GM18517 (cell line): ENCODE measurements at regions not wholly inside any gene's neighbourhood (a gene's known extent, or its start where the extent isn't known, plus 50 kb on each side); places are given as distances from the start of the nearest gene placed in this dataset.
A peak's percentile ranks its signal among the peaks of the same experiment; 100 is the strongest.
"Not testable (repeated sequence)": the region's sequence is repeated elsewhere in the genome, so short reads cannot be mapped to it uniquely, and the experiment has no call there.

Experiments
- ATAC-seq: cut with Tn5 transposase; IDR thresholded peaks from one replicate; pipeline ENCODE4 v1.9.1; 2021; ENCODE audit warnings: mild to moderate bottlenecking, moderate library complexity; ENCODE audit not compliant: unreplicated experiment

GRCh38 chr3:187890405-187890752 is 145.1 kb upstream of the BCL6 start:
- not testable (repeated sequence) for ATAC-seq

DNA sequence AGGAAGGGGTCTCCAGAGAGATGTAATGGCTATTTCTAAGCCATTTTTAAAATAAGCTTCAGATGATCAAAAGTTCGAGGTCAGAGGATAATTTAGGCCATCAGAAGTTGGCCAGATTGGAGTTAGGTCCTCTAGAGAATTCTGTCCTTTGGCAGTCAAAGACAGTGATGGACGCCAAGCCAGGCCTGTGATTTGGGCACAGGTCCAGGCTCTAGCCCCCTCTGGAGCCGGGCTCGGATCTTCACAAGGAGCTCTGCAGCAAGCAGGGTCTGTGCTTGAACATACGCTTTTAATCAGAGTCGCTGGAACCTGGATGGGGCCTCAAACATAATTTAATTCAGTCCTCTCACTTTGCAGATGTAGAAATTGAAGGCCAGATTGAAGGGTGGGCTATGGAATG is 151.4 kb upstream of the BCL6 start:
- ATAC-seq, result no peak

- ATAC-seq, result no peak
Measured at GRCh38 chr3:187899246-187899645, 154.0 kb upstream of the BCL6 start.

GRCh38 chr3:187900993-187901755 is 155.9 kb upstream of the BCL6 start:
- peak; percentile 50 for ATAC-seq

DNA sequence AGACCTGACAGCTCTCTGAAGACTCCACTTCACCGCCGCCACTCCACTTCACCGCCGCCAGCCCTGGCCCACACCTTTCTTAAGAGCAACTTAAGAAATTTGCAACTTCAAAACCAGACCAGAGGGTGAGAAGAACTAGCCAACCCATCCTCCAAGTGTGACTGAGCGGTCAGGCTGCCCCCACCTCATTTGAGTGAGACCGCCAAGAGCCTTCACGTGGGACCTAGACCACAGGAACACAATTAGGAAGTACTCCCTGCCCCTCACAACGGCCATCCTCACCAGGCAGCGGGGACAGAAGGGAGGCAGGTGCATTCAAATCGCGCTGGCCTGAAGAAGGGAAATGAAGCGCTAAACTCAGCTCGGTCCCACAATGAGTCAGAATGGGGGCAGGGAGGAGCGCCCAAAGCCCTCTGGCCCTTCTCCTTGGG is 156.8 kb upstream of the BCL6 start:
- ATAC-seq, result no peak

- ATAC-seq, result no peak
Measured at GRCh38 chr3:187902936-187903335, 157.7 kb upstream of the BCL6 start.

DNA sequence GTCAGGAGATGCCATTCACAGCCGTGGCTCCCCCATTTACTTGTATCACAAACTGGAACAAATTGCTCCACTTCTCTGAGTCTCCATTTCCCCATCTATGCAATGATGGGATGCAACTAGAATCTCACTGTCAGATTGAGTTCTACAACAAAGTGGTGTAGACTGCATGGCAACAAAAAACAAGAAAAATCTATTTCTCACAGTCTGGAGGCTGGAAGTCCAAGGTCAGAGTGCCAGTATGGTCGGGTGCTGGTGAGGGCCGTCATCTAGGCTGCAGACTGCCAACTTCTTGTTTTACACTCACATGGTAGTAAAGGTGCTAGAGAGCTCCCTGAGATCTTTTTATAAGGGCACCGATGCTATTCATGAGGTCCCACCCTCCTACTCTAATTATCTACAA is 158.4 kb upstream of the BCL6 start:
- no peak for ATAC-seq

DNA sequence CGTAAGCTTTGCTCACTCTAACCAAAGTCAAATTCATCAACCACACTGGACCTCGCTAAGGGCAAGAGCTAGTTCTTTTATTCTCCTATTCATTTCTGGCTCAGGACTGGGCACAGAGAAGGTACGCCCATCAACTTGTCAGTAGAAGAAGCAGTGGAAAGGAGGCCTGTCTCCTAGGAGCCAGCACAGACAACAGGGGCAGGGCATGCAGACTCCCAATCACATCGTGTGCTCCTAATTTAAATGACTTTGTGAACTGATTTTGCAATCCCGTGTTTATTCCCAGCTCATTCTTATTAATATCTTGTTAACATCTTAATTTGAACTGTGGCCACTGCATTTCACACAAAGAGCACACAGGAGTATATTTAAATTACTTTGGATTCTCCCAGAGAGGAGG is 161.1 kb upstream of the BCL6 start:
- no peak for ATAC-seq

- ATAC-seq, result no peak
Measured at GRCh38 chr3:187906920-187907319, 161.7 kb upstream of the BCL6 start.

DNA sequence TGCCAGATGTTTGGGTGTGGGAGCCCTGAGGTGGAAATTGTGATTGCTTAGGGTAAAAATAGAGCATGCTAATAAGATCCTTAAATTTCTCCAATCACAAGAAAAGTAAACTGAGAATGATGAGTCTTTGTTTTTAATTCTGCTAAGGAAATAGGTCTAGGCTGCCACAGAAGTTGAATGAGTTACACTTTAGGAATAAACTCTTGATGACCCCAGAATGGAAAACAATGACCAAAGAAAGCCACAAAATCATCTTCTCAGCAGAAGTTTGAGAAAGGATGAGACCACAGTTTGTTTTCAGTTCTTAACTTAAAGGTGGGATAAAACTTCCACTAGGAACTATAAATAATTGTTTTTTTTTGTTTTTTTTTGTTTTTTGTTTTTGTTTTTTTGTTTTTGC is 164.6 kb upstream of the BCL6 start:
- no peak for ATAC-seq

DNA sequence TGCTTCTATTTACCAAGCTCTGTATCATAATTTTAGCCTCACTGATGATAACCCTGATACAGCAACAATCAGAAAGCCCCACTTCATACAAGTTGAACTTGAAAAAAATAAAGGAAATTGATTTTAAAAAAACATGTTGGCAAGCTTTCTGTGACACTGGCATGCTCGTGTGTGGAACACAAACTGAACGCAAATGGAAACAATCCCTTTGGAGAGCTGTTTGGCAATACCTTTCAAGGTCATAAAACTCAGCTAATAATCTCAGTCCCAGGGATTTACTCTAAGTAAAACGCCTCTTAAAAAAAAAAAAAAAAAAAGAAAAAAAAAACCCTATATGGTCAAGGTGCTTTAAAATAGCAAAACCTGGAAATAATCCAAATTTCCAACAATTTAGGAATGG is 166.7 kb upstream of the BCL6 start:
- ATAC-seq, result no peak

DNA sequence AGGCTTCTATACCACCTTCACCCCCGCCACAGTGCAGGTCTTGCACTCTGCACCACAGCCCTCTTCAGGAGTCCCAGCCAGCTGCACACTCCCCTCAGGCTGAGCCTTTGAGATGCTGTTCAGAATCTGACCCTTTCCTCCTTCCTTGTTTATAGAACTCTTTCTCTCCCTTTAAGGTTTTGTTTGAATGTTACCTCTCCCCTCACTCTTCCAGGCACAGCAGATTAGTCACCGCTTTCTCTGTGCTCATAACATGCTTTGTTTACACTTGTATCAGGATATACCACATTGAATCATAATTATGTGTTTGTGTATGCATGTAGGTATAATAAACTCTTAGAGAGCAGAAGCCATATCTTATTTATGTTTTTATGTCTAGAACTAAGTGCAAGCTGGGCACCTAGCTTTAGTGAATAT is 168.4 kb upstream of the BCL6 start:
- no peak for ATAC-seq

DNA sequence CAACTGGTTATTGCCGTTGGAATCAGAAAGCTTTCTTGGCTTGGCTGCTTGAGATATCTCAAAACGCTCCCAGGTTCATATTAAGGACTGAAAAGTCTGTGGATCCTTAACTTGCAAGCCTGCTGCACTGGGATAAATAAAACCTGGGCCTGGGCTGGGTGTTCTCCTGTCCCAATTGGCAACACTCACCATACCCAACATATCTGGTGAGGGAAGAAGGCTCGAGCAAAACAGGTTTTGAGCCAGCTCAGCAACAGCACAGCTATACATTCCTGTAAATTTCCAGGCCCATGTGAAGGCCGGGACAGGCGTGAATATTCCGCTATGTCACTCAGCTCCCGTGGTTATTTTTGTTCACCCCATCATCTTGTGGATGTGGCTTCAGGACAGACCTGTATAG is 169.0 kb upstream of the BCL6 start:
- no peak for ATAC-seq

DNA sequence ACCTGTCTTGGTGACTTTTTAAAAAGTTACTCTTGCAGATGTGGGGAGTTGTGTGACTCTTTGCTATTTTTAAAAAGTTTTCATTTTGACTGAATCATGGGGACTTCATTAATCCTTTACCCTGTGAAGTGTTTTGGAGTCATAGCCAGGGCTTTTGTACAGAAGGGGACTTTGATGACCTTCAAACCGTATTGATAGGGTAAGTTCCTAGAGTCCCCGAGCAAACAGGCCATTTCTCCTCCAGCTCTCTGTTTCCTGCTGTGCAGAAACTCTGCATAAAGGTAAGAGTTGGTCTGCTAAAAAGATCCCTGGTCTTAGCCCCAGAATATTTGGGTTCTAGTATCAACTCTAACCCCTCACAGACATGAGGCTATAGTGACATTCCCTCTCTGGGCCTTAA is 170.8 kb upstream of the BCL6 start:
- ATAC-seq, result no peak

DNA sequence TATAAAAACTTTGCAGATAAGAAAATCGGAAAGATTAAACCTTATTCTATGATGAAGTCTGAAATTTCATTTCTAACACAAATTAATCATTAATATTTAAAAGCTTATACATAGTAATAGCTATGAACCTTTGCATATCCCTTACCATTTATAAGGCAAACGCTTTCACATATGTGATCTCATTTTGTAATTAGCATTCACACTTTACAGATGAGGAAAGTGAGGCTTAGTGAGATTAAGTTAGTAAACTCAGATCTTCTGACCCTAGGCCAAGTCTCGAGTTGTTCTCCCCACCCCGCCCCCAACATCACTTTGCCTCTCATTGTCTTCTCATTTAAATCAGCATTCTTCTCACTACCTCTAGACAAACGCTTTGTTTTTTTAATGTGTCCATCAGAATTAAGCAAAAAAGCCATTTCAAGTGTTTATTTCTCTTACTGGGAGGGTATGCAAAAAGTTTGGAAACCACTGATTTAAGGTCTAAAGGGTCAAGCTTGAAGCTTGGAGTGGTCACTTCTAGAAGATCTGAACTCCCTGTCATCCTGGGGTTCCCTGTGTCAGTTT is 172.9 kb upstream of the BCL6 start:
- no peak for ATAC-seq

- ATAC-seq, result peak; percentile 85
Measured at GRCh38 chr3:187919048-187919447, 173.8 kb upstream of the BCL6 start.

- peak; percentile 39 for ATAC-seq
Measured at GRCh38 chr3:187919544-187919943, 174.3 kb upstream of the BCL6 start.

DNA sequence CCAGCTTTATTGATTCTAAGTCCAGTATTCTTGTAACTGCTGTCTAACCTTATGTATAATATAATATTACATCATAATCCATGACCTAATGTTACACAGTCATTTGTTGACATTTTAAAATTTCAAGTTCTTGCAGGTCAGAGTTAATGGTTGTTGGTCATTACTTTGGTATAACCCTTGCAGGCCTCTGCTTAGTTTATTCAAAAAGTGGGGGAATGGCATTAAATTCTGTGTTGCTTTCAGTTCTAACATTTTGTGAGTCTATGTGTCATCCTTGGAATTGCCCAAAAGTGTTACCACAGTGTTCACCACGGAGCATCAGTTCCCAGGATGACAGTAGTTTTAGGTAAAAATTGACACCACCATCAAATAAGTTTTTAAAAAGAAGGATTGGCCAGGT is 174.8 kb upstream of the BCL6 start:
- ATAC-seq, result peak; percentile 4

- no peak for ATAC-seq
Measured at GRCh38 chr3:187920913-187921312, 175.6 kb upstream of the BCL6 start.

DNA sequence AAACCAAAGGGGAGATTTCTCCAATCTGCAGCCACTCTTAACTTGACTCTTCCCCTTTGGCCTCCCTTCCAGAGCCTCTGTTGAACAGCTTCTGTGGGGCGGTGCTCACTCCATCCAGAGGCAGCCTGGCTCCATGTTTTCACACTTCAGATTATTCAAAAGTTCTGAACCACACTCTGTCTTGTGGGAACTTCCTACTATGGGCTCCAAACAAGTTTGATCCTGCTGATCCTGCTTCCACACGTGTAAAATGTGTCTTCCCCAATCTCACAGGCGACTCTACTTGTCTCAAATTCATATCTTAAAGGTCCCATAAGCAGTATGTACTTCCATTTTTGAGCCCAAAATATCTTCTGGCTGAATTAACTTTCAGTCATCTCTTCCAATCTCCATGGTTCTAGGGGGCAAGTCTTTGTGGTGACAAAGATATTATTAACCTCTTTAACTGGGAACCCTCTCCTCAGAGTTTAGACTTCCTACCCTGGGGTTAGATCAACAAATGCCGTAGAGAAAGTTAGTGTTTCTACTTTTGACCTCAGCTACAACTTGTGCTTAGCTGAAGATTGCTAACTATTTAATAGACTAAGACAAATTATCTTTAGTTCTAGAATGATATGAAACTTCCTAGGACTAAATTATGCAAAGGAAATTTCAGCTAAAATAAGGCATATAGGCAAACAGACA is 176.3 kb upstream of the BCL6 start:
- no peak for ATAC-seq

GRCh38 chr3:187922704-187923416 is 177.6 kb upstream of the BCL6 start:
- ATAC-seq, result no peak

- no peak for ATAC-seq
Measured at GRCh38 chr3:187924651-187925050, 179.4 kb upstream of the BCL6 start.
